Fibroblast of lung (primary cell): ENCODE measurements at regions not wholly inside any gene's neighbourhood (a gene's known extent, or its start where the extent isn't known, plus 50 kb on each side); places are given as distances from the start of the nearest gene placed in this dataset.

Experiments
- DNase-seq, 2 donors: peaks; one replicate each; pipeline versions ENCODE4 v3.0.0 to v3.0.0-alpha.2; 2010; ENCODE audit warnings: low read depth in 2 of 2
- H2AFZ ChIP-seq: 2 replicates; pipeline ENCODE4 v1.5.1; 2012; ENCODE audit warnings: low read length, control low read depth, inconsistent platforms
- H3K27ac ChIP-seq: 2 replicates; pipeline ENCODE4 v1.5.1; 2011; ENCODE audit warnings: low read length, control low read depth; ENCODE audit not compliant: insufficient read depth
- H3K27me3 ChIP-seq: 2 replicates; pipeline ENCODE4 v1.5.1; 2011; ENCODE audit warnings: mild to moderate bottlenecking, low read length; ENCODE audit not compliant: control insufficient read depth, insufficient read depth
- H3K36me3 ChIP-seq: 2 replicates; pipeline ENCODE4 v1.5.1; 2011; ENCODE audit warnings: low read length; ENCODE audit not compliant: control insufficient read depth, insufficient read depth
- H3K4me1 ChIP-seq: 2 replicates; pipeline ENCODE4 v1.5.1; 2011; ENCODE audit warnings: low read length; ENCODE audit not compliant: control insufficient read depth, insufficient read depth; ENCODE audit errors: extremely low read depth
- H3K4me2 ChIP-seq: 2 replicates; pipeline ENCODE4 v1.5.1; 2011; ENCODE audit warnings: low read length, control low read depth; ENCODE audit not compliant: insufficient read depth; ENCODE audit errors: extremely low read depth
- H3K4me3 ChIP-seq, 4 experiments: fragments of 200-600 bp in 1 of 4; sonication (generic) in 1 of 4; replicated peaks in 1 of 4; 2 replicates each; pipeline ENCODE4 v1.5.1; 2011 to 2016; ENCODE audit warnings: low read length in 4 of 4, low read depth in 3 of 4, mild to moderate bottlenecking in 3 of 4, control low read depth in 2 of 4, inconsistent platforms in 1 of 4, mixed read lengths in 1 of 4; ENCODE audit not compliant: insufficient read depth in 1 of 4; ENCODE audit errors: control extremely low read depth in 1 of 4
- H3K79me2 ChIP-seq: 2 replicates; pipeline ENCODE4 v1.5.1; 2012; ENCODE audit warnings: mild to moderate bottlenecking, low read length, inconsistent platforms; ENCODE audit not compliant: control insufficient read depth, insufficient read depth
- H3K9ac ChIP-seq: 2 replicates; pipeline ENCODE4 v1.5.1; 2011; ENCODE audit warnings: mild to moderate bottlenecking, low read length, control low read depth; ENCODE audit not compliant: insufficient read depth
- H3K9me3 ChIP-seq: 2 replicates; pipeline ENCODE4 v1.5.1; 2012; ENCODE audit warnings: low read depth, low read length; ENCODE audit not compliant: control insufficient read depth, insufficient read depth
- H4K20me1 ChIP-seq: 2 replicates; pipeline ENCODE4 v1.5.1; 2011; ENCODE audit warnings: low read length; ENCODE audit not compliant: control insufficient read depth, insufficient read depth; ENCODE audit errors: extremely low read depth
- CTCF ChIP-seq, 2 donors: IDR thresholded peaks in 1 of 2; conservative IDR thresholded peaks in 1 of 2; 1 replicate in 1 of 2; 2 replicates in 1 of 2; pipeline ENCODE4 v1.5.1; 2011 to 2012; ENCODE audit warnings: low read length in 2 of 2, control low read depth in 1 of 2, inconsistent platforms in 1 of 2, low read depth in 1 of 2, mild to moderate bottlenecking in 1 of 2
- EZH2 ChIP-seq: IDR thresholded peaks from 2 replicates; pipeline ENCODE4 v1.5.1; 2012; ENCODE audit warnings: low read length, control low read depth, mild to moderate bottlenecking; ENCODE audit errors: missing control alignments

- no peak overlapping the region for H3K9ac ChIP-seq
- H3K4me2 ChIP-seq, result no peak overlapping the region
- H3K4me3 ChIP-seq, result no peak overlapping the region
- TF ChIP-seq CTCF (conservative IDR thresholded peaks at IDR 0.05 in 1 of 2, IDR thresholded peaks at IDR 0.05 in 1 of 2; ENCODE audit: low read depth in 1 of 2, low read length in 2 of 2), result no peak
- no peak for DNase-seq
- H3K36me3 ChIP-seq, result no peaks in the 10 kb centered on the region
- H2AFZ ChIP-seq, result no peak overlapping the region
- no peaks in the 10 kb centered on the region for H3K79me2 ChIP-seq
- H3K27ac ChIP-seq, result no peak overlapping the region
- H4K20me1 ChIP-seq, result no peaks in the 10 kb centered on the region
- H3K9me3 ChIP-seq, result no peaks in the 10 kb centered on the region
- no peaks in the 10 kb centered on the region for H3K27me3 ChIP-seq
- peaks cover 2% of the 10 kb centered on the region for H3K4me1 ChIP-seq
These were observed 83.1 kb upstream of the PIK3CG start for GRCh38 chr7:106781828-106782544.

- TF ChIP-seq EZH2 (no peak), CTCF (conservative IDR thresholded peaks at IDR 0.05 in 1 of 2, IDR thresholded peaks at IDR 0.05 in 1 of 2; ENCODE audit: low read depth in 1 of 2, low read length in 2 of 2) (no peak)
- no peak overlapping the region for H3K4me2 ChIP-seq
- peaks cover 2% of the 10 kb centered on the region for H3K4me1 ChIP-seq
- no peaks in the 10 kb centered on the region for H4K20me1 ChIP-seq
- no peaks in the 10 kb centered on the region for H3K9me3 ChIP-seq
- H3K36me3 ChIP-seq, result no peaks in the 10 kb centered on the region
- no peak overlapping the region for H3K4me3 ChIP-seq
- no peak overlapping the region for H3K9ac ChIP-seq
- no peak for DNase-seq
- H2AFZ ChIP-seq, result no peak overlapping the region
- H3K27me3 ChIP-seq, result no peaks in the 10 kb centered on the region
- no peak overlapping the region for H3K27ac ChIP-seq
- no peaks in the 10 kb centered on the region for H3K79me2 ChIP-seq
These were observed 81.8 kb upstream of the PIK3CG start for GRCh38 chr7:106783286-106783685.

GRCh38 chr7:106788637-106789036 lies 76.4 kb upstream of the PIK3CG start:
- no peak for DNase-seq
- H3K9me3 ChIP-seq, result no peaks in the 10 kb centered on the region

More at GRCh38 chr7:106788637-106789036, 76.4 kb upstream of the PIK3CG start:
- Histone ChIP-seq H3K4me1 (no peaks in the 10 kb centered on the region), H3K9ac (no peak overlapping the region), H3K27me3 (no peaks in the 10 kb centered on the region), H3K79me2 (no peaks in the 10 kb centered on the region), H3K36me3 (no peaks in the 10 kb centered on the region), H3K27ac (no peak overlapping the region), H3K4me2 (no peak overlapping the region), H3K4me3 (no peak overlapping the region), H2AFZ (no peak overlapping the region), H4K20me1 (no peaks in the 10 kb centered on the region)
- no peak for TF ChIP-seq CTCF (conservative IDR thresholded peaks at IDR 0.05 in 1 of 2, IDR thresholded peaks at IDR 0.05 in 1 of 2; ENCODE audit: low read depth in 1 of 2, low read length in 2 of 2)
- no peak for TF ChIP-seq EZH2
